Heart right ventricle (tissue), 16 donors: ENCODE measurements at regions not wholly inside any gene's neighbourhood (a gene's known extent, or its start where the extent isn't known, plus 50 kb on each side); places are given as distances from the start of the nearest gene placed in this dataset.
"Not testable (repeated sequence)": the region's sequence is repeated elsewhere in the genome, so short reads cannot be mapped to it uniquely, and the experiment has no call there.

Source experiments
- ATAC-seq, 8 donors: fragments of 200-7000 bp; cut with Tn5 transposase; one replicate each; pipeline ENCODE4 v1.9.1; 2020; ENCODE audit warnings: mild to moderate bottlenecking in 8 of 8, moderate library complexity in 8 of 8, moderate number of reproducible peaks in 1 of 8
- DNase-seq, 2 donors: peaks; one replicate each; pipeline ENCODE4 v3.0.0-alpha.2; 2020
- H3K27ac ChIP-seq, 10 donors: fragments of 200-600 bp; sonication (generic) in 2 of 10; one replicate each; pipeline versions ENCODE4 v1.5.0 to v1.8.0; 2020 to 2022; ENCODE audit warnings: mild to moderate bottlenecking in 3 of 10
- H3K27me3 ChIP-seq, 7 donors: fragments of 200-600 bp; one replicate each; pipeline ENCODE4 v1.8.0; 2021 to 2022; ENCODE audit warnings: mild to moderate bottlenecking in 2 of 7
- H3K36me3 ChIP-seq, 9 donors: fragments of 200-600 bp; sonication (generic) in 1 of 9; one replicate each; pipeline versions ENCODE4 v1.5.0 to v1.8.0; 2020 to 2022; ENCODE audit warnings: mild to moderate bottlenecking in 2 of 9
- H3K4me1 ChIP-seq, 9 donors: fragments of 200-600 bp; sonication (generic) in 1 of 9; one replicate each; pipeline versions ENCODE4 v1.5.0 to v1.8.0; 2020 to 2022; ENCODE audit warnings: mild to moderate bottlenecking in 4 of 9
- H3K4me3 ChIP-seq, 10 donors: fragments of 200-600 bp; sonication (generic) in 2 of 10; one replicate each; pipeline versions ENCODE4 v1.5.0 to v1.8.0; 2020 to 2022; ENCODE audit warnings: mild to moderate bottlenecking in 7 of 10, moderate library complexity in 2 of 10
- H3K9me3 ChIP-seq, 11 donors: fragments of 200-600 bp in 10 of 11; sonication (generic) in 2 of 11; one replicate each; pipeline versions ENCODE4 v1.5.0 to v1.8.0; 2013 to 2022; ENCODE audit warnings: mild to moderate bottlenecking in 2 of 11, control low read depth in 1 of 11, moderate library complexity in 1 of 11
- WGBS, 2 donors: extraction: QIAGEN DNeasy Blood & Tissue Kit; methylation state at CpG; one replicate each; pipeline ENCODE4 v1.1.7; 2013; ENCODE audit warnings: inconsistent platforms in 1 of 2; 5-methylcytosine and 5-hydroxymethylcytosine counted together
- intact Hi-C, 10 donors: fragments of 100-400 bp; cut with DNase I; formaldehyde crosslinking; loops; one replicate each; pipeline versions ENCODE4 v1.11.1 to v1.14.2; 2022
- TF ChIP-seq, protein P1 (sequence below), 9 donors: fragments of 200-600 bp; sonication (generic) in 2 of 9; IDR thresholded peaks; one replicate each; pipeline versions ENCODE4 v1.5.0 to v1.8.0; 2021 to 2022; ENCODE audit warnings: antibody characterized with exemption in 9 of 9, mild to moderate bottlenecking in 5 of 9, moderate library complexity in 1 of 9
- donor health status: Arrhythmogenic right ventricular cardiomyopathy.
- donor health status: ischemic (EF 13 %, LVEDD 7.1; RV severe dilation, severe dysfunction).
- donor health status: healthy with polysubstance abuse.
- donor health status: DM: no; HTN: yes; CAD: no.
- donor health status: DM: no; HTN: no; CAD: no.
- donor health status: ischemic (EF 25% LVEDD 6.9; RV normal size, moderate dysfunction).
- donor health status: ischemic (EF 25% LVEDD 5.7; RV mildly dilated, moderate dysfunction).
- donor health status: healthy.
- donor health status: DM: yes; HTN: yes; CAD: no.
- donor health status: Ischemic cardiomyopathy.
- donor health status: ischemic (EF 35%, LVEDD 5.7; RV mildly dilated, moderate dysfunction).
- donor health status: nonischemic (EF 11% LVEDD 7.7; RV severe dilation, severe dysfunction).
- donor health status: DM: yes; HTN: yes; CAD: no.
- donor health status: PGD.
- donor health status: ischemic (EF 29% LVEDD 5.4; RV normal size, mild dysfunction).
- donor health status: nonischemic (EF 23%, LVEDD 6.1; RV moderate dilation, normal function).

GRCh38 chr2:89820248-89820647 is 1128.8 kb downstream of the RPIA start:
- ATAC-seq: no peak
- peaks cover 0 to 76% (median 43%) of the 10 kb centered on the region in 11 donors for H3K9me3 ChIP-seq
- H3K27me3 ChIP-seq: no peaks in the 10 kb centered on the region
- no peak overlapping the region for H3K27ac ChIP-seq
- no peaks in the 10 kb centered on the region for H3K36me3 ChIP-seq
- DNase-seq: no peak
- H3K4me1 ChIP-seq: no peaks in the 10 kb centered on the region
- H3K4me3 ChIP-seq: no peak overlapping the region
- intact Hi-C loops: no loop called here
- 62 to 64% methylated on average over 9 of the region's 9 CpGs for WGBS, 2 donors
- TF ChIP-seq, protein P1, sequence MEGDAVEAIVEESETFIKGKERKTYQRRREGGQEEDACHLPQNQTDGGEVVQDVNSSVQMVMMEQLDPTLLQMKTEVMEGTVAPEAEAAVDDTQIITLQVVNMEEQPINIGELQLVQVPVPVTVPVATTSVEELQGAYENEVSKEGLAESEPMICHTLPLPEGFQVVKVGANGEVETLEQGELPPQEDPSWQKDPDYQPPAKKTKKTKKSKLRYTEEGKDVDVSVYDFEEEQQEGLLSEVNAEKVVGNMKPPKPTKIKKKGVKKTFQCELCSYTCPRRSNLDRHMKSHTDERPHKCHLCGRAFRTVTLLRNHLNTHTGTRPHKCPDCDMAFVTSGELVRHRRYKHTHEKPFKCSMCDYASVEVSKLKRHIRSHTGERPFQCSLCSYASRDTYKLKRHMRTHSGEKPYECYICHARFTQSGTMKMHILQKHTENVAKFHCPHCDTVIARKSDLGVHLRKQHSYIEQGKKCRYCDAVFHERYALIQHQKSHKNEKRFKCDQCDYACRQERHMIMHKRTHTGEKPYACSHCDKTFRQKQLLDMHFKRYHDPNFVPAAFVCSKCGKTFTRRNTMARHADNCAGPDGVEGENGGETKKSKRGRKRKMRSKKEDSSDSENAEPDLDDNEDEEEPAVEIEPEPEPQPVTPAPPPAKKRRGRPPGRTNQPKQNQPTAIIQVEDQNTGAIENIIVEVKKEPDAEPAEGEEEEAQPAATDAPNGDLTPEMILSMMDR (IDR thresholded peaks at IDR 0.05): no peak

DNA sequence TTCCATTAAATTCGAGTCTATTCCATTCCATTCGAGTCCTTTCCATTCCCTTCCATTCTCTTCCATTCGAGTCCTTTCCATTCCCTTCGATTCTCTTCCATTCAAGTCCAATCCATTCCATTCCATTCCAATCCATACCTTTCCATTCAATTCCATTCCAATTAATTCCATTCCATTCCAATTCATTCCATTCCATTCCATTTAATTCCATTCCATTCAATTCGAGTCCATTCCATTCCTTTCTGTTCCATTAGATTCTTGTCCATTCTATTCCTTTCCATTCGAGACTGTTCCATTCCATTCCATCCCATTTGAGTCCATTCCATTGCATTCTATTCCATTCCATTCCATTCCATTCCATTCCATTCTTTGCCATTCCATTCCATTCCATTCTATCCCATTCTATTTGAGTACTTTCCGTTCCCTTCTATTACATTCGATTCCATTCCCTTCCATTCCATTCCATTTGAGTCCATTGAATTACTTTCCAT is 1130.0 kb downstream of the RPIA start:
- intact Hi-C loops: no loop called here
- peaks cover 0 to 88% (median 53%) of the 10 kb centered on the region in 11 donors for H3K9me3 ChIP-seq

DNA sequence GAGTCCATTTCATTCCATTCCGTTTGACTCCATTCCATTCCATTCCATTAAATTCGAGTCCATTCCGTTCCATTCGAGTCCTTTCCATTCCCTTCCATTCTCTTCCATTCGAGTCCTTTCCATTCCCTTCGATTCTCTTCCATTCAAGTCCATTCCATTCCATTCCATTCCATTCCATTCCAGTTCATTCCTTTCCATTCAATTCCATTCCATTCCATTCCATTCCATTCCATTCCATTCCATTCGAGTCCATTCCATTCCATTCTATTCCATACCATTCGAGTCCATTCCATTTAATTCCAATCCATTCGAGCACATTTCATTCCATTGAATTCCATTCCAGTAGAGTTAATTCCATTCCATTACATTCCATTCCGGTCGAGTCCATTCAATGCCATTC is 1130.9 kb downstream of the RPIA start:
- H3K27me3 ChIP-seq, intact Hi-C loops, H3K27ac ChIP-seq, DNase-seq, H3K36me3 ChIP-seq, H3K4me3 ChIP-seq, ATAC-seq, H3K4me1 ChIP-seq: not testable (repeated sequence)
- 69 to 70% methylated on average over 11 of the region's 11 CpGs for WGBS, 2 donors
- H3K9me3 ChIP-seq: peaks cover 0 to 88% (median 53%) of the 10 kb centered on the region in 11 donors

More for the DNA sequence above, 1130.0 kb downstream of the RPIA start:
- Histone ChIP-seq H3K27ac (no peak overlapping the region), H3K27me3 (no peaks in the 10 kb centered on the region), H3K4me3 (no peak overlapping the region), H3K36me3 (no peaks in the 10 kb centered on the region), H3K4me1 (no peaks in the 10 kb centered on the region)
- ATAC-seq (no peak), DNase-seq (no peak)
- WGBS, 2 donors: 60 to 67% methylated on average over 8 of the region's 8 CpGs
- TF ChIP-seq, protein P1 (IDR thresholded peaks at IDR 0.05): no peak

- Histone ChIP-seq H3K27ac (no peak overlapping the region), H3K9me3 (peaks cover 0 to 77% (median 42%) of the 10 kb centered on the region in 11 donors), H3K36me3 (no peaks in the 10 kb centered on the region), H3K4me1 (no peaks in the 10 kb centered on the region), H3K27me3 (no peaks in the 10 kb centered on the region), H3K4me3 (no peak overlapping the region)
- 60 to 63% methylated on average over 5 of the region's 5 CpGs for WGBS, 2 donors
- TF ChIP-seq, protein P1 (IDR thresholded peaks at IDR 0.05): no peak
- intact Hi-C loops: no loop called here
- ATAC-seq (no peak), DNase-seq (no peak)
These were observed 1132.1 kb downstream of the RPIA start for GRCh38 chr2:89823556-89823955.

GRCh38 chr2:89825034-89825433 is 1133.6 kb downstream of the RPIA start:
- intact Hi-C loops: no loop called here
- Histone ChIP-seq H3K4me1 (no peaks in the 10 kb centered on the region), H3K9me3 (peaks cover 0 to 63% (median 28%) of the 10 kb centered on the region in 11 donors), H3K4me3 (no peak overlapping the region), H3K36me3 (no peaks in the 10 kb centered on the region), H3K27ac (no peak overlapping the region), H3K27me3 (no peaks in the 10 kb centered on the region)
- DNase-seq (no peak), ATAC-seq (no peak)
- TF ChIP-seq, protein P1 (IDR thresholded peaks at IDR 0.05): no peak
- 72 to 75% methylated on average over 8 of the region's 8 CpGs for WGBS, 2 donors

- ATAC-seq, DNase-seq, intact Hi-C loops, H3K27me3 ChIP-seq, H3K4me1 ChIP-seq, H3K4me3 ChIP-seq, H3K36me3 ChIP-seq, H3K27ac ChIP-seq: not testable (repeated sequence)
- 73 to 78% methylated on average over 9 of the region's 9 CpGs for WGBS, 2 donors
- peaks cover 0 to 56% (median 11%) of the 10 kb centered on the region in 11 donors for H3K9me3 ChIP-seq
These were observed 1135.3 kb downstream of the RPIA start for GRCh38 chr2:89826741-89827140.

DNA sequence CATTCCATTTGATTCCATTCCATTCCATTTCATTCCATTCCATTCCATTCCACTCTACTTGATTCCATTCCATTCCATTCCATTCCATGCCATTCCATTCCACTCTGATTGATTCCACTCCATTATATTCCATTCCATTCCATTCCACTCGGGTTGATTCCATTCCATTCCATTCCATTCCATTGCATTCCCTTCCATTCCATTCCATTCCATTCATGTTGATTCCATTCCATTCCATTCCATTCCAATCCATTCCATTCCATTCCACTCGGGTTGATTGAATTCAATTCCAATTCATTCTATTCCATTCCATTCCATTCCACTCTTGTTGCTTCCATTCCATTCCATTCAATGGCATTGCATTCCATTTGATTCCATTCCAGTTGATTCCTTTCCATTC is 1136.4 kb downstream of the RPIA start:
- intact Hi-C loops, H3K27me3 ChIP-seq, H3K4me3 ChIP-seq, H3K4me1 ChIP-seq, DNase-seq, H3K27ac ChIP-seq, H3K36me3 ChIP-seq: not testable (repeated sequence)
- 49 to 54% methylated on average over 2 of the region's 2 CpGs for WGBS, 2 donors
- peaks cover 0 to 60% (median 4%) of the 10 kb centered on the region in 11 donors for H3K9me3 ChIP-seq
- peak in 2 of 8 donors; percentile 23 to 42 for ATAC-seq

DNA sequence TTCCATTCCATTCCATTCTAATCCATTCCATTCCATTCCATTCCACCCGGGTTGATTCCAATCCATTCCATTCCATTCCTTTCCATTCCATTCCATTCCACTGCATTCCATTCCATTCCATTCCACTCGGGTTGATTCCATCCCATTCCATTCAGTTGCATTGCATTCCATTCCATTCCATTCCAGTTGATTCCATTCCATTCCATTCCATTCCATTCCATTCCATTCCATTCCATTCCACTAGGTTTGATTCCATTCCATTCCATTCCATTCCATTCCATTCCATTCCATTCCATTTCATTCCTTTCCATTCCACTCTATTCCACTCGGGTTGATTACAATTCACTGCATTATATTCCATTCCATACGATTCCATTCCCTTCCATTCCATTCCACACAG is 1136.9 kb downstream of the RPIA start:
- H3K4me3 ChIP-seq, H3K27me3 ChIP-seq, H3K27ac ChIP-seq, H3K36me3 ChIP-seq, intact Hi-C loops, H3K4me1 ChIP-seq, DNase-seq, ATAC-seq: not testable (repeated sequence)
- WGBS, 2 donors: 58 to 65% methylated on average over 4 of the region's 4 CpGs
- peaks cover 0 to 61% (median 4%) of the 10 kb centered on the region in 11 donors for H3K9me3 ChIP-seq
